ENCODE measurements at regions not wholly inside any gene's neighbourhood (a gene's known extent, or its start where the extent isn't known, plus 50 kb on each side); places are given as distances from the start of the nearest gene placed in this dataset.

DNA sequence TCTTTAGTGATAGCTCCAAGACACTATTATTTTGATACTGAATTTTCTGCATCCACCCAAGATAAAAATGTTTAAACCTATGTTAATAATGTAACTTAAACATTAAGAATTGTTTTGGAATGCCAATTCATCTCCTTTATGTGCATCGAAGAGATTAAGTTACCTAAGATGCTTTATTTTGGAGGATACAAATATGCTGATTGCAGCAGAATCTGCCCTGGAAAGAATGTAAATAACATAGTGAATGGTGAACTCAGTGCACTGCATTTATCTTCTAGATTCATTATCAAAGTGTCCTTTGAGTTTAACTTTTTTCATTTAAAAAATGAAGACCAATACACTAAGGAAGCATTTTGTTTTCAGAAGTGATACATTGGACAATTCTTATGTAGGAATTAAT lies 757.2 kb downstream of the MRPL39 start:
- H4K12ac ChIP-seq (ENCODE audit: low read depth, low read length) = no peak overlapping the region
- H3K27ac ChIP-seq (ENCODE audit: low read depth, low read length) = no peak overlapping the region
- no peaks in the 10 kb centered on the region for H3K27me3 ChIP-seq (ENCODE audit: insufficient read depth, low read length)
- H3K36me3 ChIP-seq (ENCODE audit: control insufficient read depth in 1 of 2, insufficient read depth in 2 of 2, low read length in 2 of 2) = no peaks in the 10 kb centered on the region
- H3K23ac ChIP-seq (ENCODE audit: low read length) = no peak overlapping the region
- no peak overlapping the region for H3K4me2 ChIP-seq (ENCODE audit: low read length)
- no peak overlapping the region for H2BK120ac ChIP-seq (ENCODE audit: insufficient read depth, low read length, poor library complexity)
- WGBS (ENCODE audit: extremely low coverage, insufficient coverage, insufficient read length) = no CpG with 5 or more reads among the region's 1 CpG
- no peaks in the 10 kb centered on the region for H3K79me1 ChIP-seq (ENCODE audit: low read length)
- no peak overlapping the region for H3K4ac ChIP-seq (ENCODE audit: low read depth, low read length)
- no peaks in the 10 kb centered on the region for H3K9me3 ChIP-seq (ENCODE audit: insufficient read depth, low read depth, low read length)
- H2AK5ac ChIP-seq (ENCODE audit: low read length) = no peak overlapping the region
- H3K14ac ChIP-seq (ENCODE audit: low read length) = no peak overlapping the region
- no peak for DNase-seq
- H3K9ac ChIP-seq (ENCODE audit: low read length) = no peak overlapping the region
- no peak overlapping the region for H4K91ac ChIP-seq (ENCODE audit: low read depth, low read length)
- H3K18ac ChIP-seq (ENCODE audit: low read length) = no peak overlapping the region
- H2AFZ ChIP-seq (ENCODE audit: insufficient read depth, low read length, poor library complexity) = no peak overlapping the region
- H3K79me2 ChIP-seq (ENCODE audit: control insufficient read depth, insufficient read depth, low read length, poor library complexity) = no peaks in the 10 kb centered on the region
- H3K4me1 ChIP-seq (ENCODE audit: control insufficient read depth in 1 of 2, insufficient read depth in 2 of 2, low read length in 2 of 2) = no peaks in the 10 kb centered on the region
- H2BK5ac ChIP-seq (ENCODE audit: low read depth, low read length, poor library complexity) = no peak overlapping the region
- H3K4me3 ChIP-seq (ENCODE audit: low read depth, low read length) = no peak overlapping the region
- no peak overlapping the region for H2BK12ac ChIP-seq (ENCODE audit: low read length)
- H4K8ac ChIP-seq (ENCODE audit: low read depth, low read length) = no peak overlapping the region

DNA sequence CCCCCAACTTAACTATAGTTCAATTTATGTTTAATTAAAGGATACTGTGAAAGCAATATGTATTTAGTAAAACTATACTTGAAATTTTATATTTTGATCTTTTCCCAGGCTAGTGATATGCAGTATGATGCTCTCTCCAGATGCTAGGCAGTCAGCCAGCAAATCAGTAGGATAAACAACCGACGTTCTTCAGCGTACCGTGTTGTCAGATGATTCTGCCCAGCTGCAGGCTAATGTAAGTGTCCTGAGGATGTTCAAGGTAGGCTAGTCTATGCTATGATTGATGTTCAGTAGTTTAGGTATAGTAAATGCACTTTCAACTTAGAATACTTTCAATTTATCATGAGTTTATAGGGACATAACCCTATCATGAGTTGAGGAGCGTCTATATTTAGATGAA lies 762.6 kb downstream of the MRPL39 start:
- no peak overlapping the region for H2BK12ac ChIP-seq (ENCODE audit: low read length)
- no peak overlapping the region for H3K4me3 ChIP-seq (ENCODE audit: low read depth, low read length)
- no peak overlapping the region for H3K27ac ChIP-seq (ENCODE audit: low read depth, low read length)
- no peak overlapping the region for H4K91ac ChIP-seq (ENCODE audit: low read depth, low read length)
- no peaks in the 10 kb centered on the region for H3K79me1 ChIP-seq (ENCODE audit: low read length)
- H3K4me1 ChIP-seq (ENCODE audit: control insufficient read depth in 1 of 2, insufficient read depth in 2 of 2, low read length in 2 of 2) = no peaks in the 10 kb centered on the region
- no peak overlapping the region for H4K12ac ChIP-seq (ENCODE audit: low read depth, low read length)
- no peak overlapping the region for H3K4ac ChIP-seq (ENCODE audit: low read depth, low read length)
- H3K27me3 ChIP-seq (ENCODE audit: insufficient read depth, low read length) = no peaks in the 10 kb centered on the region
- no peaks in the 10 kb centered on the region for H3K9me3 ChIP-seq (ENCODE audit: insufficient read depth, low read depth, low read length)
- no CpG with 5 or more reads among the region's 5 CpGs for WGBS (ENCODE audit: extremely low coverage, insufficient coverage, insufficient read length)
- H3K36me3 ChIP-seq (ENCODE audit: control insufficient read depth in 1 of 2, insufficient read depth in 2 of 2, low read length in 2 of 2) = no peaks in the 10 kb centered on the region
- H2BK120ac ChIP-seq (ENCODE audit: insufficient read depth, low read length, poor library complexity) = no peak overlapping the region
- H2BK5ac ChIP-seq (ENCODE audit: low read depth, low read length, poor library complexity) = no peak overlapping the region
- no peak overlapping the region for H2AFZ ChIP-seq (ENCODE audit: insufficient read depth, low read length, poor library complexity)
- no peak overlapping the region for H3K23ac ChIP-seq (ENCODE audit: low read length)
- H3K9ac ChIP-seq (ENCODE audit: low read length) = no peak overlapping the region
- no peak overlapping the region for H2AK5ac ChIP-seq (ENCODE audit: low read length)
- H3K14ac ChIP-seq (ENCODE audit: low read length) = no peak overlapping the region
- no peak overlapping the region for H4K8ac ChIP-seq (ENCODE audit: low read depth, low read length)
- H3K4me2 ChIP-seq (ENCODE audit: low read length) = no peak overlapping the region
- H3K18ac ChIP-seq (ENCODE audit: low read length) = no peak overlapping the region
- no peaks in the 10 kb centered on the region for H3K79me2 ChIP-seq (ENCODE audit: control insufficient read depth, insufficient read depth, low read length, poor library complexity)
- no peak for DNase-seq

DNA sequence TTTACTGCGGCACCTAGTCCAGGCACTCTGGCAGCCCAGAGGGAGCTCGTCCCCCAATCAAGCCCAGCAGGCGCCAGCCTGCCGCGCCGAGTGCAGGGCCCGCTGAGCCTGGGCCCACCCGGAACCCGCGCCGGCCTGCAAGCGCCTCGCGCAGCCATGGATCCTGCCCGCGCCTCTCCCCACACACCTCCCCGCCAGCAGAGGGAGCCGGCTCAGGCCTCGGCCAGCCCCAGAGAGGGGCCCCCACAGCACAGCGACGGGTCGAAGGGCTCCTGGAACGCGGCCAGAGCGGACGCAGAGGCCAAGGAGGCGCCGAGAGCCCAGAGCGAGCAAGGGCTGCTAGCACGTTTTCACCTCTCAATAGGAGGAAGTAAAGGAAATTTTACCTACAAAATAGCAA lies 767.0 kb downstream of the MRPL39 start:
- no peak overlapping the region for H2AFZ ChIP-seq (ENCODE audit: insufficient read depth, low read length, poor library complexity)
- no peak overlapping the region for H2BK12ac ChIP-seq (ENCODE audit: low read length)
- no peaks in the 10 kb centered on the region for H3K4me1 ChIP-seq (ENCODE audit: control insufficient read depth in 1 of 2, insufficient read depth in 2 of 2, low read length in 2 of 2)
- no peak overlapping the region for H3K4ac ChIP-seq (ENCODE audit: low read depth, low read length)
- no peak overlapping the region for H2BK120ac ChIP-seq (ENCODE audit: insufficient read depth, low read length, poor library complexity)
- H3K23ac ChIP-seq (ENCODE audit: low read length) = no peak overlapping the region
- H3K9me3 ChIP-seq (ENCODE audit: insufficient read depth, low read depth, low read length) = no peaks in the 10 kb centered on the region
- no CpG with 5 or more reads among the region's 30 CpGs for WGBS (ENCODE audit: extremely low coverage, insufficient coverage, insufficient read length)
- H3K9ac ChIP-seq (ENCODE audit: low read length) = no peak overlapping the region
- no peak overlapping the region for H4K8ac ChIP-seq (ENCODE audit: low read depth, low read length)
- H4K91ac ChIP-seq (ENCODE audit: low read depth, low read length) = no peak overlapping the region
- no peaks in the 10 kb centered on the region for H3K36me3 ChIP-seq (ENCODE audit: control insufficient read depth in 1 of 2, insufficient read depth in 2 of 2, low read length in 2 of 2)
- no peak overlapping the region for H3K27ac ChIP-seq (ENCODE audit: low read depth, low read length)
- no peak overlapping the region for H2AK5ac ChIP-seq (ENCODE audit: low read length)
- H3K4me2 ChIP-seq (ENCODE audit: low read length) = no peak overlapping the region
- H3K18ac ChIP-seq (ENCODE audit: low read length) = no peak overlapping the region
- H4K12ac ChIP-seq (ENCODE audit: low read depth, low read length) = no peak overlapping the region
- no peak overlapping the region for H2BK5ac ChIP-seq (ENCODE audit: low read depth, low read length, poor library complexity)
- no peak overlapping the region for H3K4me3 ChIP-seq (ENCODE audit: low read depth, low read length)
- DNase-seq = no peak
- no peaks in the 10 kb centered on the region for H3K27me3 ChIP-seq (ENCODE audit: insufficient read depth, low read length)
- H3K79me2 ChIP-seq (ENCODE audit: control insufficient read depth, insufficient read depth, low read length, poor library complexity) = no peaks in the 10 kb centered on the region
- H3K79me1 ChIP-seq (ENCODE audit: low read length) = no peaks in the 10 kb centered on the region
- no peak overlapping the region for H3K14ac ChIP-seq (ENCODE audit: low read length)

DNA sequence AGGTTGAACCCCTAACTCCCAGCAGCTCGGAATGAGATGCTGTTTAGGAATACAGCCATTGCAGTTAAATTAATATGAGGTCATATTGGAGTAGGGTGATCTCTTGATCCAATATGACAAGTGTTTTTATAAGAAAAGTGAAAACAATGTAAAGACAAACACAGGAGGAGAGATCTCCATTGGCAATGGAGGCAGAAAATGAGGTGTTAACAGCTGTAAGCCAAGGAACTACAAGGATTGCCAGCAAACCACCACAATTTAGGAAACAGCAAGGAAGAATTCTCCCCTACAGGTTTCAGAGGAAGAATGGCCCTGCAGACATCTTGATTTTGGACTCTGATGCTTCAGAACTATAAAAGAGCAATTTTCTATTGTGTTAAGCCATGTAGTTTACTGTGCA lies 774.3 kb downstream of the MRPL39 start:
- Histone ChIP-seq H3K4me1 (ENCODE audit: control insufficient read depth in 1 of 2, insufficient read depth in 2 of 2, low read length in 2 of 2) (no peaks in the 10 kb centered on the region), H3K9me3 (ENCODE audit: insufficient read depth, low read depth, low read length) (no peaks in the 10 kb centered on the region), H3K18ac (ENCODE audit: low read length) (no peak overlapping the region), H3K36me3 (ENCODE audit: control insufficient read depth in 1 of 2, insufficient read depth in 2 of 2, low read length in 2 of 2) (no peaks in the 10 kb centered on the region), H3K79me2 (ENCODE audit: control insufficient read depth, insufficient read depth, low read length, poor library complexity) (no peaks in the 10 kb centered on the region), H2AK5ac (ENCODE audit: low read length) (no peak overlapping the region), H3K4me2 (ENCODE audit: low read length) (no peak overlapping the region), H3K4me3 (ENCODE audit: low read depth, low read length) (no peak overlapping the region), H3K23ac (ENCODE audit: low read length) (no peak overlapping the region), H3K27me3 (ENCODE audit: insufficient read depth, low read length) (no peaks in the 10 kb centered on the region), H3K9ac (ENCODE audit: low read length) (no peak overlapping the region), H2BK12ac (ENCODE audit: low read length) (no peak overlapping the region), H2AFZ (ENCODE audit: insufficient read depth, low read length, poor library complexity) (no peak overlapping the region), H2BK5ac (ENCODE audit: low read depth, low read length, poor library complexity) (no peak overlapping the region), H3K27ac (ENCODE audit: low read depth, low read length) (no peak overlapping the region), H4K91ac (ENCODE audit: low read depth, low read length) (no peak overlapping the region), H4K8ac (ENCODE audit: low read depth, low read length) (no peak overlapping the region), H3K79me1 (ENCODE audit: low read length) (no peaks in the 10 kb centered on the region), H3K4ac (ENCODE audit: low read depth, low read length) (no peak overlapping the region), H2BK120ac (ENCODE audit: insufficient read depth, low read length, poor library complexity) (no peak overlapping the region), H4K12ac (ENCODE audit: low read depth, low read length) (no peak overlapping the region), H3K14ac (ENCODE audit: low read length) (no peak overlapping the region)
- no peak for DNase-seq
- no CpG with 5 or more reads among the region's 1 CpG for WGBS (ENCODE audit: extremely low coverage, insufficient coverage, insufficient read length)
